Smooth muscle cell (in vitro differentiated cells): ENCODE measurements at regions not wholly inside any gene's neighbourhood (a gene's known extent, or its start where the extent isn't known, plus 50 kb on each side); places are given as distances from the start of the nearest gene placed in this dataset.

Experiments used
- DNase-seq: peaks from one replicate; lab custom pipeline; 2025; ENCODE audit not compliant: unreplicated experiment; lab: John Stamatoyannopoulos, UW
- H2AFZ ChIP-seq: fragments of 200-600 bp; sonication (generic); 2 replicates; pipeline ENCODE4 v1.6.0; 2016; ENCODE audit warnings: antibody characterized with exemption, low read depth, mild to moderate bottlenecking
- H3F3A ChIP-seq: fragments of 200-600 bp; sonication (generic); 2 replicates; pipeline ENCODE4 v1.6.0; 2017; ENCODE audit warnings: antibody characterized with exemption, low read depth
- H3K27ac ChIP-seq: fragments of 200-600 bp; sonication (generic); 2 replicates; pipeline ENCODE4 v1.5.1; 2016; ENCODE audit warnings: low read depth, mild to moderate bottlenecking
- H3K27me3 ChIP-seq: fragments of 200-600 bp; sonication (generic); 2 replicates; pipeline ENCODE4 v1.6.1; 2016; ENCODE audit warnings: low read depth, mild to moderate bottlenecking
- H3K36me3 ChIP-seq: fragments of 200-600 bp; sonication (generic); 2 replicates; pipeline ENCODE4 v1.5.1; 2016; ENCODE audit warnings: low read depth
- H3K4me1 ChIP-seq: fragments of 200-600 bp; sonication (generic); 2 replicates; pipeline ENCODE4 v1.5.1; 2016; ENCODE audit warnings: low read depth
- H3K4me2 ChIP-seq: fragments of 200-600 bp; sonication (generic); 2 replicates; pipeline ENCODE4 v1.6.0; 2016; ENCODE audit warnings: mild to moderate bottlenecking
- H3K4me3 ChIP-seq: fragments of 200-600 bp; sonication (generic); 2 replicates; pipeline ENCODE4 v1.5.1; 2016; ENCODE audit warnings: mild to moderate bottlenecking
- H3K79me2 ChIP-seq: fragments of 200-600 bp; sonication (generic); 2 replicates; pipeline ENCODE4 v1.6.0; 2016; ENCODE audit warnings: low read depth, mild to moderate bottlenecking
- H3K9ac ChIP-seq: fragments of 200-600 bp; sonication (generic); 2 replicates; pipeline ENCODE4 v1.6.0; 2016; ENCODE audit warnings: low read depth
- H3K9me3 ChIP-seq: fragments of 200-600 bp; sonication (generic); replicated peaks from 2 replicates; pipeline ENCODE4 v1.5.1; 2016; ENCODE audit warnings: low read depth
- H4K20me1 ChIP-seq: fragments of 200-600 bp; sonication (generic); 2 replicates; pipeline ENCODE4 v1.6.0; 2016; ENCODE audit warnings: low read depth
- WGBS: methylation state at CpG from one replicate; pipeline ENCODE4 v1.1.7; 2016; ENCODE audit warnings: low lambda C conversion rate; 5-methylcytosine and 5-hydroxymethylcytosine counted together
- TF ChIP-seq, protein P1 (sequence below): fragments of 200-600 bp; sonication (generic); IDR thresholded peaks from 2 replicates; pipeline ENCODE4 v1.5.1; 2017; ENCODE audit warnings: borderline replicate concordance, mild to moderate bottlenecking, antibody characterized with exemption; ENCODE audit not compliant: insufficient read depth, poor library complexity, severe bottlenecking

DNA sequence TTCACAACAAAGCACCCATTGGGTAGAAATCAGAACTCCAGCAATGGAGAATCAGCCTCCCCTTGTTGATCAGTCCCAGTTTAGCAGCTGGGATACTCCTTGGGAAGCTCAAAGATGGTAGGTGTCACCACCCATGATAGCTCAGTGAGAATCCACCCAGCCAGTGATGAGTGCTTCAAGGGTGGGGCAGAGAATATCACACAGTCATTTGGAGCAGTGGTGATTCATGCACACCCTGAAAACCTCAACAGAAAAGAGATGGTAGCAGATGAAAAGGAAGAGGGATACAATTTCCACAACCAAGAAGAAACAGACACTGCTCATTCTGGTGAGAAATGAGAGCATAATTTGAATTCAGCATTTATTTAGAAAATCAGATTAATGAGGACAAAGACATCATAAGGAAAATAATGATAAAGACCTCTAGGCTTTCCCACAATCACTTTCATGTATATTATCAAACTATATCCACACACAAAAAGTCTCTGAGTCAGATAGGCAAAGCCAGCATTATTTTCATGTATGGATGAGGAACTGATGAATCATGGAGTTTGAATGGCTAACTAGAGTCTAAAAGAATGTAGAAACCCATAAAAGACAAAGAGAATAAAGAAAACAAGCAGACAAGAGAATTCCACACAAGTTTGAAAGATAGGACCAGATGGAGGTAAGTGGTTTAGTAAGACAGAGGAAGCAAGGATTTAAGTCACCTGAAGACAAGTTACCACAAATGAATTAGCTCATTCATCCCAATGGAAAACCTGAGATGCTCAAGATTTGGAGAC lies 82.9 kb downstream of the FEM1C start:
- no peak for DNase-seq

DNA sequence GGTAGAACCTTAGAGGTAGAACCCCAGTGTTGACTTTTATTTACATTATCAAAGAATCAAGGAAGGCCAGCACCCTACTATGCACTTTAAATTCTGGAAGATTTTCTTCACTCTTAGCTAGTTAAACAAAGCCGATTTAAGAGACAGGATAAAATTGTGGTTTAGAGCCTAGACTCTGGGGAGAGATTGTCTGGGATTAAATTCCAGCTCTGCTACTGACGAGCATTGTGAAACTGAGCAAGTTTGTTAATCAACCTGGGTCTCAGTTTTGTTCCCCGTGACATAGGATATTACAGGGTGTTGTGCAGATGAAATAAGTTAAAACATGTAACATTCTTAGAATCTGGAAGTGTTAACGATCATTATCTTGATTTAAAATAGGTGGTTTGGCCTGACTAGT lies 83.5 kb downstream of the FEM1C start:
- Histone ChIP-seq H3K27ac (peak overlapping the region; percentile 95), H3K27me3 (no peaks in the 10 kb centered on the region), H4K20me1 (no peaks in the 10 kb centered on the region), H3K79me2 (no peaks in the 10 kb centered on the region), H3F3A (peaks cover 11% of the 10 kb centered on the region), H3K9ac (peak overlapping the region; percentile 73), H3K4me2 (peak overlapping the region; percentile 69), H3K36me3 (no peaks in the 10 kb centered on the region), H2AFZ (no peak overlapping the region), H3K4me1 (peaks cover 48% of the 10 kb centered on the region), H3K9me3 (no peaks in the 10 kb centered on the region), H3K4me3 (no peak overlapping the region)
- DNase-seq: no peak
- TF ChIP-seq, protein P1, sequence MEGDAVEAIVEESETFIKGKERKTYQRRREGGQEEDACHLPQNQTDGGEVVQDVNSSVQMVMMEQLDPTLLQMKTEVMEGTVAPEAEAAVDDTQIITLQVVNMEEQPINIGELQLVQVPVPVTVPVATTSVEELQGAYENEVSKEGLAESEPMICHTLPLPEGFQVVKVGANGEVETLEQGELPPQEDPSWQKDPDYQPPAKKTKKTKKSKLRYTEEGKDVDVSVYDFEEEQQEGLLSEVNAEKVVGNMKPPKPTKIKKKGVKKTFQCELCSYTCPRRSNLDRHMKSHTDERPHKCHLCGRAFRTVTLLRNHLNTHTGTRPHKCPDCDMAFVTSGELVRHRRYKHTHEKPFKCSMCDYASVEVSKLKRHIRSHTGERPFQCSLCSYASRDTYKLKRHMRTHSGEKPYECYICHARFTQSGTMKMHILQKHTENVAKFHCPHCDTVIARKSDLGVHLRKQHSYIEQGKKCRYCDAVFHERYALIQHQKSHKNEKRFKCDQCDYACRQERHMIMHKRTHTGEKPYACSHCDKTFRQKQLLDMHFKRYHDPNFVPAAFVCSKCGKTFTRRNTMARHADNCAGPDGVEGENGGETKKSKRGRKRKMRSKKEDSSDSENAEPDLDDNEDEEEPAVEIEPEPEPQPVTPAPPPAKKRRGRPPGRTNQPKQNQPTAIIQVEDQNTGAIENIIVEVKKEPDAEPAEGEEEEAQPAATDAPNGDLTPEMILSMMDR: no peak
- 34% methylated on average over 4 of the region's 4 CpGs for WGBS

More for the DNA sequence above, 82.9 kb downstream of the FEM1C start:
- Histone ChIP-seq H3K4me2 (peak overlapping the region; percentile 69), H4K20me1 (no peaks in the 10 kb centered on the region), H3K36me3 (no peaks in the 10 kb centered on the region), H2AFZ (no peak overlapping the region), H3K27ac (peak overlapping the region; percentile 95), H3K4me3 (no peak overlapping the region), H3F3A (peaks cover 11% of the 10 kb centered on the region), H3K27me3 (no peaks in the 10 kb centered on the region), H3K79me2 (no peaks in the 10 kb centered on the region), H3K4me1 (peaks cover 42% of the 10 kb centered on the region), H3K9me3 (no peaks in the 10 kb centered on the region), H3K9ac (peak overlapping the region; percentile 73)
- TF ChIP-seq, protein P1: no peak

DNA sequence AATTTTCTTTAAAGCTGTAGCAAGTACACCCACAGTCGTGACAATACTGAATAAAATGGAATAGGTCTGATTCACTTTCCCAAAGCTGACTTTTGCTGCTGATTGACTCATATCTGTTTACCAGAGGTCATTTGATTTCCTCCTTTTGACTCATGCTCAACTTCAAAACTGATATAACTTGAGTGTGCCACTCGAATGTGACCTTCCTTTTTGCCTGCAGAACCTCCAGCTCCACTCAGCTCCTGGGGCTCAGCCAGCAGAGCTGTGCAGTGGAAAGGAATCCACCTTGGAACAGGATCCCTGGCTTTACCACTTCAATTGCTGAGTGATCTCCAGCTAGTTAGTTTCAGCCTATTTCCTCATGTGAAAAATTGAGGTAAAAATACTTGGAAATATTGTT lies 84.1 kb downstream of the FEM1C start:
- H3F3A ChIP-seq: peaks cover 11% of the 10 kb centered on the region
- peaks cover 51% of the 10 kb centered on the region for H3K4me1 ChIP-seq
- no peaks in the 10 kb centered on the region for H3K36me3 ChIP-seq
- TF ChIP-seq, protein P1: no peak
- H3K4me2 ChIP-seq: peak overlapping the region; percentile 69
- no peak for DNase-seq
- H3K27me3 ChIP-seq: no peaks in the 10 kb centered on the region
- no peaks in the 10 kb centered on the region for H4K20me1 ChIP-seq
- H3K27ac ChIP-seq: peak overlapping the region; percentile 95
- peak overlapping the region; percentile 73 for H3K9ac ChIP-seq
- H3K4me3 ChIP-seq: no peak overlapping the region
- H3K9me3 ChIP-seq: no peaks in the 10 kb centered on the region
- WGBS: 20% methylated on average over 2 of the region's 2 CpGs
- no peaks in the 10 kb centered on the region for H3K79me2 ChIP-seq
- H2AFZ ChIP-seq: no peak overlapping the region

DNA sequence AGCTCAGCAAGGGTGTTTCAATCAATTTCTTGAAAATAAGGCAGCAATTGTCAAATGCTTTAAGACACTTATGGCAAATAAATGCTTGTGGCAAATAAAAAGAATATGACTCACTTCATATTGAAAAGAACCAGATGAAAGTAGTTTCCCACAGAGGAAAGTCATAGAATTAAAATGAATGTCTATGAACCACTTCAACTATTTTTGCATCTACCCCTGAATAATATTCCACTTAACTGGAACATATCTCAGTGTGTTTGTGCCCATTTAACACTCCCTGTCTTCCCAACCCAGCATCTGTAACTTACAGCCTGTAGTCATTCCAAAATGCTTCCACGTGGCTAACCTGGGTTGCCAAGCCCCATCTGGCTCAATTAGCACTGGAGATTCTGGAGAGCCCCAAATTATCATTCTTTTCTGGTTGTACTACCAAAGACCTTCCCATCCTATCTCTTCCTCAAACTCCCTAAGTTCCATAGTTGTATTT lies 84.7 kb downstream of the FEM1C start:
- no peak for DNase-seq
- Histone ChIP-seq H3K4me1 (peaks cover 50% of the 10 kb centered on the region), H3K4me2 (peak overlapping the region; percentile 69), H3K9ac (peak overlapping the region; percentile 66), H3K9me3 (no peaks in the 10 kb centered on the region), H3K79me2 (no peaks in the 10 kb centered on the region), H2AFZ (no peak overlapping the region), H3K27ac (peak overlapping the region; percentile 95), H4K20me1 (no peaks in the 10 kb centered on the region), H3K36me3 (no peaks in the 10 kb centered on the region), H3K27me3 (no peaks in the 10 kb centered on the region), H3K4me3 (no peak overlapping the region), H3F3A (peaks cover 11% of the 10 kb centered on the region)
- TF ChIP-seq, protein P1: no peak
- WGBS: 66% methylated on average over 1 of the region's 1 CpG
